H1 (cell line): ENCODE measurements at regions not wholly inside any gene's neighbourhood (a gene's known extent, or its start where the extent isn't known, plus 50 kb on each side); places are given as distances from the start of the nearest gene placed in this dataset.

ENCODE experiments used
- CHD2 ChIP-seq: IDR thresholded peaks from 2 replicates; pipeline ENCODE4 v1.6.1; 2012; ENCODE audit warnings: low read length, improper control_type of control experiment
- NRF1 ChIP-seq: IDR thresholded peaks from 2 replicates; pipeline ENCODE4 v1.6.1; 2011; ENCODE audit warnings: mild to moderate bottlenecking, low read depth, low read length, improper control_type of control experiment
- PHF8 ChIP-seq: fragments of 200-600 bp; sonication (generic); conservative IDR thresholded peaks from 2 replicates; pipeline ENCODE4 v1.7.1; 2012; ENCODE audit warnings: low read depth, mild to moderate bottlenecking, inconsistent platforms, low read length, moderate library complexity
- RFX5 ChIP-seq: IDR thresholded peaks from 2 replicates; pipeline ENCODE4 v1.6.1; 2011; ENCODE audit warnings: low read depth, low read length, improper control_type of control experiment, borderline replicate concordance

GRCh38 chr2:8498994-8499393, 182.9 kb upstream of the ID2 start (continued):
- TF ChIP-seq RFX5 (no peak), PHF8 (no peak), CHD2 (no peak), NRF1 (no peak)
- TF ChIP-seq, all 59 proteins: peak for 0
